Nephron progenitor cell (in vitro differentiated cells): ENCODE measurements at regions not wholly inside any gene's neighbourhood (a gene's known extent, or its start where the extent isn't known, plus 50 kb on each side); places are given as distances from the start of the nearest gene placed in this dataset.

Experiments
- DNase-seq: peaks from one replicate; pipeline ENCODE4 v3.0.0; 2021
- H3K27ac Mint-ChIP-seq: 2 replicates; pipeline ENCODE4 v1.8.0; 2021; ENCODE audit warnings: mild to moderate bottlenecking, moderate library complexity, mixed read lengths
- H3K27me3 Mint-ChIP-seq: 2 replicates; pipeline ENCODE4 v1.8.0; 2021; ENCODE audit warnings: mild to moderate bottlenecking, low read depth, mixed read lengths; ENCODE audit not compliant: poor library complexity
- H3K36me3 Mint-ChIP-seq: 2 replicates; pipeline ENCODE4 v1.8.0; 2021; ENCODE audit warnings: low read depth, mixed read lengths
- H3K4me1 Mint-ChIP-seq: 2 replicates; pipeline ENCODE4 v1.8.0; 2021; ENCODE audit warnings: mixed read lengths
- H3K4me3 Mint-ChIP-seq: 2 replicates; pipeline ENCODE4 v1.8.0; 2021; ENCODE audit warnings: mild to moderate bottlenecking, moderate library complexity, mixed read lengths
- H3K9me3 Mint-ChIP-seq: 2 replicates; pipeline ENCODE4 v1.8.0; 2021; ENCODE audit warnings: mild to moderate bottlenecking, moderate library complexity, mixed read lengths
- CTCF ChIP-seq: fragments of 200-600 bp; sonication (generic); IDR thresholded peaks from 2 replicates; pipeline ENCODE4 v1.5.0; 2021; ENCODE audit warnings: antibody characterized with exemption

- H3K27me3 Mint-ChIP-seq, result no peaks in the 10 kb centered on the region
- peaks cover 11% of the 10 kb centered on the region for H3K4me1 Mint-ChIP-seq
- DNase-seq, result no peak
- H3K36me3 Mint-ChIP-seq, result peaks cover 50% of the 10 kb centered on the region
- H3K4me3 Mint-ChIP-seq, result no peak overlapping the region
- no peak overlapping the region for H3K27ac Mint-ChIP-seq
- no peaks in the 10 kb centered on the region for H3K9me3 Mint-ChIP-seq
- no peak for TF ChIP-seq CTCF
Observed at GRCh38 chr22:25508761-25509321, 55.6 kb upstream of the GRK3 start.

GRCh38 chr22:25509374-25509791 lies 55.1 kb upstream of the GRK3 start:
- peaks cover 14% of the 10 kb centered on the region for H3K4me1 Mint-ChIP-seq
- no peaks in the 10 kb centered on the region for H3K27me3 Mint-ChIP-seq
- no peaks in the 10 kb centered on the region for H3K9me3 Mint-ChIP-seq
- no peak overlapping the region for H3K27ac Mint-ChIP-seq
- H3K4me3 Mint-ChIP-seq, result no peak overlapping the region
- H3K36me3 Mint-ChIP-seq, result peaks cover 54% of the 10 kb centered on the region
- TF ChIP-seq CTCF, result no peak
- no peak for DNase-seq

DNA sequence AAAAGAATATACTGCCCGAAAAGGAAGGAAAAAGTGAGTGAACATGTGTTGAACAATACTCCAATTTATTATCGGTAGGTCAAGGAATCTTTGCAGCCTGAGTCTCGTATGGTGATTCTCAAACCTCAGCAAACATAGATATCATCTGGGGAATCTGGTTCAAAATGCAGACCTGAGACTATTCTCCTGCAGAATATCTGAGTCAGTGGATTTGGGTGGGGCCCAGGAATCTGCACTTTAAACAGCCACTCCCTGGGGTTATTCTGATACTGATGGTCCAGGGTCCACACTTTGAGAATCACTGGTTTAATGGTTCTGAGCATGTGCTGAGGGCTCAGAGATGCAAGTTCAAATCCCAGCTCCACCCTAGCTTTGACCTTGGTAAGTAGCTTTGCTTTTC lies 53.6 kb upstream of the GRK3 start:
- H3K4me3 Mint-ChIP-seq, result no peak overlapping the region
- no peak for TF ChIP-seq CTCF
- peaks cover 20% of the 10 kb centered on the region for H3K4me1 Mint-ChIP-seq
- H3K27ac Mint-ChIP-seq, result no peak overlapping the region
- H3K36me3 Mint-ChIP-seq, result peaks cover 62% of the 10 kb centered on the region
- no peaks in the 10 kb centered on the region for H3K9me3 Mint-ChIP-seq
- no peaks in the 10 kb centered on the region for H3K27me3 Mint-ChIP-seq
- DNase-seq, result no peak

- peaks cover 20% of the 10 kb centered on the region for H3K4me1 Mint-ChIP-seq
- no peak for TF ChIP-seq CTCF
Observed at GRCh38 chr22:25511725-25512124, 52.8 kb upstream of the GRK3 start.

GRCh38 chr22:25514436-25515180 lies 49.9 kb upstream of the GRK3 start:
- Mint-ChIP-seq H3K4me1 (peaks cover 9% of the 10 kb centered on the region), H3K27ac (no peak overlapping the region), H3K9me3 (no peaks in the 10 kb centered on the region), H3K27me3 (no peaks in the 10 kb centered on the region), H3K36me3 (peaks cover 48% of the 10 kb centered on the region), H3K4me3 (no peak overlapping the region)
- TF ChIP-seq CTCF, result no peak
- DNase-seq, result no peak

More at GRCh38 chr22:25511725-25512124, 52.8 kb upstream of the GRK3 start:
- Mint-ChIP-seq H3K4me3 (no peak overlapping the region), H3K27ac (peak overlapping the region; percentile 34), H3K9me3 (no peaks in the 10 kb centered on the region), H3K36me3 (peaks cover 61% of the 10 kb centered on the region), H3K27me3 (no peaks in the 10 kb centered on the region)
- DNase-seq, result no peak
